Fibroblast of the aortic adventitia (primary cell): ENCODE measurements at regions not wholly inside any gene's neighbourhood (a gene's known extent, or its start where the extent isn't known, plus 50 kb on each side); places are given as distances from the start of the nearest gene placed in this dataset.

Experiments used
- DNase-seq: peaks from one replicate; pipeline ENCODE4 v3.0.0-alpha.2; 2010; ENCODE audit warnings: low read depth
- H3K4me3 ChIP-seq: 2 replicates; pipeline ENCODE4 v1.5.1; 2011; ENCODE audit warnings: low read depth, mild to moderate bottlenecking, control low read depth, low read length, moderate library complexity
- TF ChIP-seq, protein P1 (sequence below): IDR thresholded peaks from 2 replicates; pipeline ENCODE4 v1.5.1; 2011; ENCODE audit warnings: mild to moderate bottlenecking, low read length, control low read depth, inconsistent platforms; ENCODE audit not compliant: insufficient read depth

DNA sequence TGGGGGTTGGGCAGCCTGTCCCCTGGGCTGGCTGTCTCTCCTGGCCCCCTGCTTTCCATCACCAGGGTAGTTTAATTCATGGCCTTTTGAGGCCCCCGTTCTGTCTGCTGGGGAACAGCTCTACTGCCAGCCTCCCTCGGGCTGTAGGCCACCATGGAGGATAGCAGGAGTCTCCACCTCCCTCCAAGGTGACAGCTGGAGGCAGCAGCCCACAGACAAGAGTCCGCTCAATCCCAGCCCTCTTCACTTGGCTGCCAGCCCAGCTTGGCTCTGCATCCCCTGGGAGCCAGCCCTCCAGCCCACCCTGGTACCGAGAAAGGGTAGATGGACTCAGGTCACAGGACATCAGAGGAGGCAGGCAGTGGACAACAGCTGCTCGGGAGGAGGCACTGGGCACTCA lies 194.6 kb upstream of the SDK2 start:
- DNase-seq, result no peak
- TF ChIP-seq, protein P1, sequence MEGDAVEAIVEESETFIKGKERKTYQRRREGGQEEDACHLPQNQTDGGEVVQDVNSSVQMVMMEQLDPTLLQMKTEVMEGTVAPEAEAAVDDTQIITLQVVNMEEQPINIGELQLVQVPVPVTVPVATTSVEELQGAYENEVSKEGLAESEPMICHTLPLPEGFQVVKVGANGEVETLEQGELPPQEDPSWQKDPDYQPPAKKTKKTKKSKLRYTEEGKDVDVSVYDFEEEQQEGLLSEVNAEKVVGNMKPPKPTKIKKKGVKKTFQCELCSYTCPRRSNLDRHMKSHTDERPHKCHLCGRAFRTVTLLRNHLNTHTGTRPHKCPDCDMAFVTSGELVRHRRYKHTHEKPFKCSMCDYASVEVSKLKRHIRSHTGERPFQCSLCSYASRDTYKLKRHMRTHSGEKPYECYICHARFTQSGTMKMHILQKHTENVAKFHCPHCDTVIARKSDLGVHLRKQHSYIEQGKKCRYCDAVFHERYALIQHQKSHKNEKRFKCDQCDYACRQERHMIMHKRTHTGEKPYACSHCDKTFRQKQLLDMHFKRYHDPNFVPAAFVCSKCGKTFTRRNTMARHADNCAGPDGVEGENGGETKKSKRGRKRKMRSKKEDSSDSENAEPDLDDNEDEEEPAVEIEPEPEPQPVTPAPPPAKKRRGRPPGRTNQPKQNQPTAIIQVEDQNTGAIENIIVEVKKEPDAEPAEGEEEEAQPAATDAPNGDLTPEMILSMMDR, result no peak
- H3K4me3 ChIP-seq, result no peak overlapping the region

DNA sequence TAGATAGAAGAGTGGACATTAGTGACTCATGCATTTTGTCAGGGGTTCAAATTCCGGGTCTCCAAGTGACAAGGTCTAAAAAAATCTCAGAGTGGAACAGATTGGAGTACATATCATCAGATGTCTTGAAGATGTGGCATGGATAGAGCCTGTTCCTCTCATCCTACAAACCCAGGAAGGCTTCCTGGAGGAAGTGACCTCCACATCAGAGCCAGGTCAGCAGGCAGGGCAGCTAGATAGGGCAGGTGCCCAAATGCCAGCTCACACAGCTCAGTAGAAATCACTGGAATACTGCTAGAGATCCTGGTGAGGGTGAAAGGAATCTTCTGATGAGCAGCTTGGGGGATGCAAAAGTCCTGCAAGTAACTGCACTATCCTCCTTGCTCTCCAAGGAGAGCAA lies 196.6 kb upstream of the SDK2 start:
- no peak for DNase-seq
- H3K4me3 ChIP-seq, result no peak overlapping the region
- TF ChIP-seq, protein P1, result no peak

DNA sequence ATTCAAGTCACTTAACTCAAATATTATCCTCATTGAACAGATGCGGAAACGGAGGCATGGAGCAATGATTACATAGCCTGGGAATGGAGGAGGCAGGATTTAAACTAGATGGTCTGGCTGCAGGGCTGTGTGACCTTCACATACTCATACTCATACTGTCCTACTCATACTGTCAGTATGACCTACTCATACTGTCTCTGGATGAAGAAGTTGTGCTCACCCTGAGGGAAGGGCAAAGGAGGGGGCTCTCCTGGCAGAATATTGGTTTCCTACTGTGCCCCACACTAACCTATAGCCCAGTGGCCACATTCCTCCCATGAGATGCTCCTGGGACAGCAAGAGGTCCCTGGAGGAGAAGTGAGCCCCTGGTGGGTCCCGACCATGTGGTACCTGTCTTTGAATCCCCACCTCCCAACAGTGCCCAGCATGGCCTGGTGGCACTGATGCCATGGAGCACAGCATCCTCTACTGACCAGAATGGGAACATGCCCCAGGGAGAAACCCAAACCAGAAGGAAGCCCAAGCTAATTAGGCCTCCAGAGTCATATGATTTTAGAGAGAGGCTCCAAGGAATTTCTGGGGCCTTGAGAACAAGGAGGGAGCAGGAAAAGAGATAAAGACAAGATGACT lies 197.3 kb upstream of the SDK2 start:
- DNase-seq, result no peak
- TF ChIP-seq, protein P1, result no peak
- no peak overlapping the region for H3K4me3 ChIP-seq

DNA sequence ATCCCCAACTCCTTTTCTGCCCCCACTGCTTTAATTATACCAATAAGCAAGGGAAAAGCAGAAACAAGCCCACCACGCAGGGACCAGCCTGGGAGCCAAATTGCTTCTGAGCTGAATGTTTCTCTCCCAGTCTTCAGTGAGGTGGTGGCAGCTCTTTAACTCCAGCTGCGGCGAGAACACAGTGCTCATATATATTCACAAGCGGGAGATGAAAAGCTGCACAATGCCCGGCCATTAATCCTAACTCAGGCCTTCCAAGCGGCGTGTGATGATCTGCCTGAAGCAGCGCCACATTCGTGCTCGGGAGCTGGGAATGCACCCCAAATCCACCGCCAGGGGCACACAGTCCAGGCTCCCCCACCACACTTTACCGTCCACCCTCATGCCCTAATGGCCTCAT lies 203.7 kb upstream of the SDK2 start:
- H3K4me3 ChIP-seq, result no peak overlapping the region
- DNase-seq, result no peak
- TF ChIP-seq, protein P1, result no peak

DNA sequence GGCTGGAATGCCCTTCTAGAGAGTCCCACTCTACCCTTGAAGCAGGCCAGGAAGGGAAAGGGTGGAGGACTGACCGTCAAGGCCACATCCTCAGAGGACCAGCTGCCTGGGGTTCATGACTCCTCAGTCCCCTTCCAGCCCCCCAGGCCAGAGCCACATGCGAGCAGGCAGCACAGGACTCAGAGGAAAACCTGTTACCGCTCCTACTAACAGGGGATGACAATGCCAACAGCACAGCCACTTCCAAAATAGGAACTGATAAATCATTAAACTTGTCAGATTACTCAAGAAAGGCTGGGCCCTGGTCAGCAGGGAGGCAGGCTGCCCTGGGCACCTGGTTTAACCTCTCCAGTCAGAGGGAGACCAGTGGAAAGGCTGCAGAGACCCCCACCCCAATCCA lies 206.2 kb upstream of the SDK2 start:
- no peak for DNase-seq
- no peak overlapping the region for H3K4me3 ChIP-seq
- TF ChIP-seq, protein P1, result no peak

DNA sequence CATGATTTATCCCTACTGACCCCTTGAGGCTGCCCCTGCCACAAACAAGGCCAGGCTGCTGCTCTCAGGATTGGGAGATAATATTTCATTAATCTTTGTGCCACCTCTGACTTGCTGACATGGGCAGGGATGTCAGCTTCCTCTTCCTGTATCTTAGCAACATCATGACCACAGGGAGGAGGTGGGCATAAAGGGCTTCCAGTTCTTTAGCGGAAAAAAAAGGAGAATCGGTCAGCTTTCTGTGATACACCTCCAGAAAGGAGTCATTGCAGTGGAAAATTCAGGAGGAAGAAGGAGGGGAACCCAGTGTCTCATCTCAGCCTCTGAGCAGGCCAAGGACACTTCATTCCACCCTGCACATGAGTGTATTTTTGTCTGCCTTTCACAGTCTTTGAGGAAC lies 206.8 kb upstream of the SDK2 start:
- no peak for DNase-seq
- no peak overlapping the region for H3K4me3 ChIP-seq
- TF ChIP-seq, protein P1, result no peak

DNA sequence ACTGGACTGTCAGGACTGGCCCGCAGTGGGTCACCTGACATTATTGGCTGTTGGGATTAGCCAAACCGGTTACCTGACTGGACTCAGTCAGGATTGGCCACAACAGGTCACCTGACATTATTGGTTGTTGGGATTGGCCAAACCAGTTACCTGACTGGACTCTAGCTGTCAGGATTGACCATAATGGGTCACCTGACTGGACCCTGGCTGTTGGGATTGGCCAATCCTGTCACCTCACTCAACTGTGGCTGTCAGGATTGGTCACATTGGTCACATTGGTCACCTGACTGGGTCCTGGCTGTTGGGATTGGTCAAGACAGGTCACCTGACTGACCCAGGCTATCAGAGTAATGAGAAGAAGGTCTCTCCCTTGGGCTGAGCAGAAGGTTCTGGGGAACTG lies 207.7 kb upstream of the SDK2 start:
- TF ChIP-seq, protein P1, result no peak
- H3K4me3 ChIP-seq, result no peak overlapping the region
- no peak for DNase-seq
